ENCODE measurements at regions not wholly inside any gene's neighbourhood (a gene's known extent, or its start where the extent isn't known, plus 50 kb on each side); places are given as distances from the start of the nearest gene placed in this dataset.

- Histone ChIP-seq H3K4me3 (ENCODE audit: control extremely low read depth in 1 of 5, extremely low read depth in 1 of 5, insufficient read depth in 1 of 5, low read depth in 2 of 5, low read length in 4 of 5) (no peak overlapping the region), H2AFZ (ENCODE audit: insufficient read depth, low read depth, low read length, poor library complexity, severe bottlenecking) (no peak overlapping the region), H4K20me1 (ENCODE audit: control insufficient read depth, insufficient read depth, low read length, poor library complexity, severe bottlenecking) (no peaks in the 10 kb centered on the region), H3K36me3 (replicated peaks in 1 of 2; ENCODE audit: control extremely low read depth in 1 of 2, control insufficient read depth in 1 of 2, extremely low read depth in 1 of 2, insufficient read depth in 2 of 2, low read length in 1 of 2) (no peaks in the 10 kb centered on the region), H3K9me3 (ENCODE audit: control extremely low read depth in 1 of 3, control insufficient read depth in 2 of 3, insufficient read depth in 1 of 3, low read length in 2 of 3) (peaks cover 0 to 16% (median 0%) of the 10 kb centered on the region in 3 donors), H3K27ac (ENCODE audit: low read length in 2 of 2) (no peak overlapping the region), H3K9ac (ENCODE audit: low read length) (no peak overlapping the region), H3K4me2 (replicated peaks; ENCODE audit: low read depth, low read length, poor library complexity, severe bottlenecking) (no peak overlapping the region), H3K79me2 (ENCODE audit: control insufficient read depth, insufficient read depth, low read length) (no peaks in the 10 kb centered on the region), H3K27me3 (replicated peaks in 1 of 4; ENCODE audit: control extremely low read depth in 1 of 4, control insufficient read depth in 3 of 4, insufficient read depth in 4 of 4, low read length in 3 of 4) (no peaks in the 10 kb centered on the region), H3K4me1 (ENCODE audit: control insufficient read depth in 2 of 2, insufficient read depth in 2 of 2, low read length in 2 of 2) (no peaks in the 10 kb centered on the region)
- Mint-ChIP-seq H3K27me3 (no peaks in the 10 kb centered on the region), H3K4me1 (no peaks in the 10 kb centered on the region), H3K4me3 (no peak overlapping the region), H3K27ac (no peak overlapping the region), H3K9me3 (ENCODE audit: insufficient read depth) (no peaks in the 10 kb centered on the region)
- 88% methylated on average over 4 of the region's 4 CpGs for WGBS (ENCODE audit: insufficient coverage)
- CTCF ChIA-PET = no interaction called here
- DNase-seq (no peak), ATAC-seq (ENCODE audit: low read depth) (no peak)
- POLR2A ChIA-PET = no interaction called here
- intact Hi-C loops (cut with micrococcal nuclease) = no loop called here
- TF ChIP-seq CTCF (IDR thresholded peaks at IDR 0.05) (no peak), EZH2 (IDR thresholded peaks at IDR 0.05; ENCODE audit: borderline replicate concordance, insufficient read depth, low read depth, low read length, poor library complexity, severe bottlenecking) (no peak)
Measured at GRCh38 chr2:199011908-199012307, 445.8 kb downstream of the SATB2 start.

GRCh38 chr2:198994678-198995077, 463.1 kb downstream of the SATB2 start:
- Mint-ChIP-seq H3K9me3 (ENCODE audit: insufficient read depth) (peaks cover 4% of the 10 kb centered on the region), H3K4me1 (no peaks in the 10 kb centered on the region), H3K27ac (no peak overlapping the region), H3K27me3 (no peaks in the 10 kb centered on the region), H3K4me3 (no peak overlapping the region)
- Histone ChIP-seq H3K9me3 (ENCODE audit: control extremely low read depth in 1 of 3, control insufficient read depth in 2 of 3, insufficient read depth in 1 of 3, low read length in 2 of 3) (peaks cover 0 to 3% (median 0%) of the 10 kb centered on the region in 3 donors), H3K36me3 (replicated peaks in 1 of 2; ENCODE audit: control extremely low read depth in 1 of 2, control insufficient read depth in 1 of 2, extremely low read depth in 1 of 2, insufficient read depth in 2 of 2, low read length in 1 of 2) (no peaks in the 10 kb centered on the region), H3K79me2 (ENCODE audit: control insufficient read depth, insufficient read depth, low read length) (no peaks in the 10 kb centered on the region), H2AFZ (ENCODE audit: insufficient read depth, low read depth, low read length, poor library complexity, severe bottlenecking) (no peak overlapping the region), H3K27ac (ENCODE audit: low read length in 2 of 2) (no peak overlapping the region), H3K4me3 (ENCODE audit: control extremely low read depth in 1 of 5, extremely low read depth in 1 of 5, insufficient read depth in 1 of 5, low read depth in 2 of 5, low read length in 4 of 5) (no peak overlapping the region), H3K4me1 (ENCODE audit: control insufficient read depth in 2 of 2, insufficient read depth in 2 of 2, low read length in 2 of 2) (no peaks in the 10 kb centered on the region), H4K20me1 (ENCODE audit: control insufficient read depth, insufficient read depth, low read length, poor library complexity, severe bottlenecking) (no peaks in the 10 kb centered on the region), H3K27me3 (replicated peaks in 1 of 4; ENCODE audit: control extremely low read depth in 1 of 4, control insufficient read depth in 3 of 4, insufficient read depth in 4 of 4, low read length in 3 of 4) (no peaks in the 10 kb centered on the region), H3K9ac (ENCODE audit: low read length) (no peak overlapping the region), H3K4me2 (replicated peaks; ENCODE audit: low read depth, low read length, poor library complexity, severe bottlenecking) (no peak overlapping the region)
- intact Hi-C loops (cut with micrococcal nuclease) = no loop called here
- ATAC-seq (ENCODE audit: low read depth) (no peak), DNase-seq (no peak)
- no CpG with 5 or more reads among the region's 1 CpG for WGBS (ENCODE audit: insufficient coverage)
- POLR2A ChIA-PET = no interaction called here
- CTCF ChIA-PET = no interaction called here
- TF ChIP-seq CTCF (IDR thresholded peaks at IDR 0.05) (no peak), EZH2 (IDR thresholded peaks at IDR 0.05; ENCODE audit: borderline replicate concordance, insufficient read depth, low read depth, low read length, poor library complexity, severe bottlenecking) (no peak)
